Bronchial epithelial cell (primary cell): ENCODE measurements at regions not wholly inside any gene's neighbourhood (a gene's known extent, or its start where the extent isn't known, plus 50 kb on each side); places are given as distances from the start of the nearest gene placed in this dataset.
A peak's percentile ranks its signal among the peaks of the same experiment; 100 is the strongest.

Experiments
- DNase-seq: peaks from one replicate; pipeline ENCODE4 v3.0.0-alpha.2; 2010; ENCODE audit warnings: low read depth
- FAIRE-seq: peaks from 2 replicates; lab custom pipeline; 2011; peaks lifted over from hg19 to GRCh38; lab: Jason Lieb, UNC
- H3K27me3 ChIP-seq: 2 replicates; pipeline ENCODE4 v1.5.1; 2011; ENCODE audit warnings: low read length; ENCODE audit not compliant: control insufficient read depth, insufficient read depth
- H3K36me3 ChIP-seq: 2 replicates; pipeline ENCODE4 v1.5.1; 2011; ENCODE audit warnings: low read length; ENCODE audit not compliant: control insufficient read depth, insufficient read depth
- H3K4me3 ChIP-seq: 2 replicates; pipeline ENCODE4 v1.5.1; 2011; ENCODE audit warnings: mild to moderate bottlenecking, low read depth, low read length, control low read depth
- CTCF ChIP-seq: IDR thresholded peaks from 2 replicates; pipeline ENCODE4 v1.5.1; 2011; ENCODE audit warnings: mild to moderate bottlenecking, moderate library complexity, low read length, control low read depth, inconsistent platforms; ENCODE audit not compliant: insufficient read depth, severe bottlenecking

- no peaks in the 10 kb centered on the region for H3K27me3 ChIP-seq
- H3K4me3 ChIP-seq: no peak overlapping the region
- no peak for FAIRE-seq
- DNase-seq: no peak
- H3K36me3 ChIP-seq: no peaks in the 10 kb centered on the region
- TF ChIP-seq CTCF: no peak
Measured at GRCh38 chr9:90330231-90330630, 312.4 kb downstream of the DIRAS2 start.

DNA sequence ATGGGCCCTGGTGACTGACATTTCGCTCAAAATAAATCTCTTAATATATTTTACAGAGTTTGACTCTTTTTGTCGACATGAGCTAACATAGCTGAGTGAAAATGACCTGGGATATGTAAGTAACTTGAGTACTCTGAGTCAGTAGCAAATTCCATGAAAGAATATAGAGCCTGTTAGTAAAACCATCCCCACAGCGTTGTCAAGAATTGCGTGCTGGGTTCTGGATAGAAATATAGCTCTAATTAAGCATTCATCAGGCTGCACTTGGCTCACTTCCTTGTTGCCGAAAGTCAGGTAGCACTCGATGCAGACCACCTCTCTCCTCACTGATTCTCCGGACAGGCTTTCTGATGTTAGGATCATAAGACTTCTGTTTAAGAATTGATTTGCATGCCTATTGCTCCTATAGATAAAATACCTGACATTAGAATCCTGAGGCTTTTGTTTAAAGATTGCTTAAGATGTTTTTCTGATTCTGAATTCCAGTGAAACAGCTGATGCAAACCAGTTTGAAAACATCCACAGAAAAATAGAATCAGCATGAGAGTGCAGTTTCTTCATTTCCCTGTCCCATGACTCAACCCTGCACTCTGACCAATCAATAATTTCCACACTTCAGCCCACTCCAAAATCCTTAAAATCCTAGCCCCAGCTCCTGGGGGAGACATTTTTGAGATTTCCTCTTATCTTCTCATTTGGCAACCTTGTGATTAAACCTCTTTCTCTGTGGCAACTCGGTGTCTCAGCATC is 310.6 kb downstream of the DIRAS2 start:
- peak; percentile 62 for DNase-seq

DNA sequence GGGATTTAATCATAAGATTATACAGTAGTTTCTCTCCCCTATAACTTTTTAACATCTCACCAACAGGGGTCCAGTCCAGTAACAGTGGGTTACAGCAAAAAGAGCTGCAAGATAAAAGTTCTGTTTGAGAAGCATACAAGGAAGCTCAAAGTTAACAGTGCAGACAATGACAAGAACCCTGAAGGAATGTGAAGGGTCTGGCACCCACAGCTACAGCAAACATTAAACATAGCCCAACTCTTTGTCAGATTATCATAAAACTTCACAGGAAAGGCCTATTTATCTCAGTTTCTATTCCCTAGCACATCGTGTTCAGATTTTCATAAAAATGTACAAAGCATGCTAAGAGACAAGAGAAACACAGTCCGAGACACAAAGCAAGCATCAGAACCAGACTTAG is 309.4 kb downstream of the DIRAS2 start:
- DNase-seq: no peak
- no peak overlapping the region for H3K4me3 ChIP-seq
- H3K36me3 ChIP-seq: no peaks in the 10 kb centered on the region
- no peak for FAIRE-seq
- H3K27me3 ChIP-seq: no peaks in the 10 kb centered on the region
- TF ChIP-seq CTCF: no peak

More for the DNA sequence above, 310.6 kb downstream of the DIRAS2 start:
- H3K27me3 ChIP-seq: no peaks in the 10 kb centered on the region
- no peak overlapping the region for H3K4me3 ChIP-seq
- TF ChIP-seq CTCF: no peak
- H3K36me3 ChIP-seq: no peaks in the 10 kb centered on the region
- FAIRE-seq: no peak

GRCh38 chr9:90340421-90340820 is 302.2 kb downstream of the DIRAS2 start:
- peak; percentile 60 for DNase-seq

GRCh38 chr9:90342607-90343006 is 300.0 kb downstream of the DIRAS2 start:
- no peak for TF ChIP-seq CTCF
- no peak for DNase-seq
- Histone ChIP-seq H3K4me3 (no peak overlapping the region), H3K36me3 (no peaks in the 10 kb centered on the region), H3K27me3 (no peaks in the 10 kb centered on the region)
- no peak for FAIRE-seq

More at GRCh38 chr9:90340421-90340820, 302.2 kb downstream of the DIRAS2 start:
- Histone ChIP-seq H3K36me3 (no peaks in the 10 kb centered on the region), H3K4me3 (no peak overlapping the region), H3K27me3 (no peaks in the 10 kb centered on the region)
- no peak for TF ChIP-seq CTCF
- no peak for FAIRE-seq

DNA sequence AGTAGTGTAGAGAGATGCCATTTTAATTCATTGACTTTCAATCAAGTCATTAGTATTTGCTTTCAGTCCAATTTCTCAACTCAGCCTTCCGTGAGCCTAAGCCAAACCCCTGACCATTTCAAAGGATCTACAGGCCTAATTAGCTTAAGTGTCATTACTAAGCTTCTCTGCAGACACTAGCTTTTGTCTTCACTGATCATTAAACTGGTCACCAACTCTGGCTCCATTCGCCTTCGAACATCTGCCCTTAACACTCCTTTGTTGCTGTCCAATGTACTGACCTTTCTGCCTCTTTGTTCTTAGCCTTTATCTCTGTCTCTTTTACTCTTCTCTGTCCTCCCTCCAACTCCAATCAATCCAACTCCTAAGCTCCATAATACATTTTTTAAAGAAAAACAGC is 299.3 kb downstream of the DIRAS2 start:
- no peaks in the 10 kb centered on the region for H3K36me3 ChIP-seq
- peak; percentile 18 for DNase-seq
- H3K27me3 ChIP-seq: no peaks in the 10 kb centered on the region
- no peak for FAIRE-seq
- no peak overlapping the region for H3K4me3 ChIP-seq
- no peak for TF ChIP-seq CTCF
